KMS-11 (cell line): ENCODE measurements at regions not wholly inside any gene's neighbourhood (a gene's known extent, or its start where the extent isn't known, plus 50 kb on each side); places are given as distances from the start of the nearest gene placed in this dataset.

ENCODE experiments used
- H2AFZ ChIP-seq: fragments of 200-600 bp; sonication (generic); 2 replicates; pipeline ENCODE4 v1.6.1; 2016; ENCODE audit warnings: antibody characterized with exemption, mixed run types, low read depth
- H3K27ac ChIP-seq: fragments of 200-600 bp; sonication (generic); 2 replicates; pipeline ENCODE4 v1.6.1; 2016; ENCODE audit warnings: mild to moderate bottlenecking, mixed run types
- H3K27me3 ChIP-seq: fragments of 200-600 bp; sonication (generic); 2 replicates; pipeline ENCODE4 v1.6.1; 2017; ENCODE audit warnings: mild to moderate bottlenecking, low read depth, mixed run types, moderate library complexity; ENCODE audit not compliant: insufficient read depth
- H3K36me3 ChIP-seq: fragments of 200-600 bp; sonication (generic); 2 replicates; pipeline ENCODE4 v1.6.1; 2017; ENCODE audit warnings: mild to moderate bottlenecking, mixed run types; ENCODE audit not compliant: insufficient read depth
- H3K4me1 ChIP-seq: fragments of 200-600 bp; sonication (generic); 2 replicates; pipeline ENCODE4 v1.6.1; 2016; ENCODE audit warnings: mild to moderate bottlenecking, low read depth, mixed run types; ENCODE audit not compliant: poor library complexity, severe bottlenecking
- H3K4me2 ChIP-seq: fragments of 200-600 bp; sonication (generic); 2 replicates; pipeline ENCODE4 v1.7.0; 2016; ENCODE audit warnings: mild to moderate bottlenecking, mixed run types
- H3K4me3 ChIP-seq: fragments of 200-600 bp; sonication (generic); IDR thresholded peaks from 2 replicates; pipeline ENCODE4 v1.6.1; 2017; ENCODE audit warnings: low read depth, low read length, mixed read lengths; ENCODE audit not compliant: insufficient read depth
- H3K79me2 ChIP-seq: fragments of 200-600 bp; sonication (generic); 2 replicates; pipeline ENCODE4 v1.6.1; 2016; ENCODE audit warnings: low read depth, mixed run types; ENCODE audit not compliant: insufficient read depth
- H3K9ac ChIP-seq: fragments of 200-600 bp; sonication (generic); 2 replicates; pipeline ENCODE4 v1.6.1; 2016; ENCODE audit warnings: mild to moderate bottlenecking, mixed run types
- H4K20me1 ChIP-seq: fragments of 200-600 bp; sonication (generic); 2 replicates; pipeline ENCODE4 v1.6.1; 2016; ENCODE audit warnings: mild to moderate bottlenecking, mixed run types; ENCODE audit not compliant: insufficient read depth
- CTCF ChIP-seq: fragments of 200-600 bp; sonication (generic); conservative IDR thresholded peaks from 2 replicates; pipeline ENCODE4 v1.6.1; 2017; ENCODE audit warnings: low read depth, mild to moderate bottlenecking, antibody characterized with exemption, low read length, moderate library complexity, mixed read lengths

GRCh38 chr5:68628082-68628814, 412.7 kb downstream of the PIK3R1 start:
- no peak overlapping the region for H3K4me2 ChIP-seq

GRCh38 chr5:68630354-68630753, 414.8 kb downstream of the PIK3R1 start:
- TF ChIP-seq CTCF: no peak
- no peak overlapping the region for H2AFZ ChIP-seq
- no peak overlapping the region for H3K4me3 ChIP-seq
- no peak overlapping the region for H3K9ac ChIP-seq
- no peak overlapping the region for H3K27ac ChIP-seq
- H3K4me2 ChIP-seq: no peak overlapping the region
- H4K20me1 ChIP-seq: no peaks in the 10 kb centered on the region
- H3K27me3 ChIP-seq: no peaks in the 10 kb centered on the region
- no peaks in the 10 kb centered on the region for H3K36me3 ChIP-seq
- no peaks in the 10 kb centered on the region for H3K79me2 ChIP-seq
- no peaks in the 10 kb centered on the region for H3K4me1 ChIP-seq

More at GRCh38 chr5:68628082-68628814, 412.7 kb downstream of the PIK3R1 start:
- H4K20me1 ChIP-seq: no peaks in the 10 kb centered on the region
- H3K9ac ChIP-seq: no peak overlapping the region
- H3K27ac ChIP-seq: no peak overlapping the region
- TF ChIP-seq CTCF: no peak
- H2AFZ ChIP-seq: no peak overlapping the region
- H3K4me3 ChIP-seq: no peak overlapping the region
- no peaks in the 10 kb centered on the region for H3K36me3 ChIP-seq
- H3K27me3 ChIP-seq: no peaks in the 10 kb centered on the region
- no peaks in the 10 kb centered on the region for H3K79me2 ChIP-seq
- H3K4me1 ChIP-seq: no peaks in the 10 kb centered on the region

- H4K20me1 ChIP-seq: no peaks in the 10 kb centered on the region
- H3K79me2 ChIP-seq: no peaks in the 10 kb centered on the region
- H2AFZ ChIP-seq: no peak overlapping the region
- H3K4me3 ChIP-seq: no peak overlapping the region
- TF ChIP-seq CTCF: no peak
- no peaks in the 10 kb centered on the region for H3K27me3 ChIP-seq
- H3K9ac ChIP-seq: no peak overlapping the region
- no peak overlapping the region for H3K4me2 ChIP-seq
- no peak overlapping the region for H3K27ac ChIP-seq
- no peaks in the 10 kb centered on the region for H3K4me1 ChIP-seq
- H3K36me3 ChIP-seq: no peaks in the 10 kb centered on the region
These were observed 416.3 kb downstream of the PIK3R1 start for GRCh38 chr5:68631884-68632283.

GRCh38 chr5:68641211-68641610, 425.7 kb downstream of the PIK3R1 start:
- H3K79me2 ChIP-seq: no peaks in the 10 kb centered on the region
- H3K27ac ChIP-seq: no peak overlapping the region
- H4K20me1 ChIP-seq: no peaks in the 10 kb centered on the region; the same call in 1 of the 2 replicates
- H2AFZ ChIP-seq: no peak overlapping the region
- H3K4me1 ChIP-seq: peaks cover 13% of the 10 kb centered on the region
- H3K36me3 ChIP-seq: no peaks in the 10 kb centered on the region
- H3K9ac ChIP-seq: no peak overlapping the region
- no peak overlapping the region for H3K4me2 ChIP-seq
- H3K27me3 ChIP-seq: no peaks in the 10 kb centered on the region
- TF ChIP-seq CTCF: no peak
- no peak overlapping the region for H3K4me3 ChIP-seq
